Aorta (tissue), 5 donors: ENCODE measurements at regions not wholly inside any gene's neighbourhood (a gene's known extent, or its start where the extent isn't known, plus 50 kb on each side); places are given as distances from the start of the nearest gene placed in this dataset.

Experiments
- ATAC-seq: fragments of 200-7000 bp; cut with Tn5 transposase; one replicate; pipeline ENCODE4 v1.9.1; 2022; ENCODE audit warnings: moderate library complexity; ENCODE audit not compliant: low FRiP score
- DNase-seq, 2 donors: peaks; one replicate each; pipeline ENCODE4 v3.0.0-alpha.2; 2020
- H3K27ac ChIP-seq, 2 donors: one replicate each; pipeline ENCODE4 v1.5.1; 2013; ENCODE audit warnings: low read length in 2 of 2, mild to moderate bottlenecking in 2 of 2, moderate library complexity in 2 of 2, control low read depth in 1 of 2, inconsistent platforms in 1 of 2, low read depth in 1 of 2
- H3K27me3 ChIP-seq, 2 donors: one replicate each; pipeline ENCODE4 v1.6.1; 2013; ENCODE audit warnings: control low read depth in 1 of 2, low read length in 1 of 2, mild to moderate bottlenecking in 1 of 2, moderate library complexity in 1 of 2; ENCODE audit not compliant: insufficient read depth in 2 of 2, control insufficient read depth in 1 of 2
- H3K36me3 ChIP-seq, 2 donors: one replicate each; pipeline ENCODE4 v1.6.1; 2013; ENCODE audit warnings: control low read depth in 1 of 2, low read length in 1 of 2, mild to moderate bottlenecking in 1 of 2; ENCODE audit not compliant: insufficient read depth in 2 of 2, control insufficient read depth in 1 of 2
- H3K4me1 ChIP-seq, 2 donors: one replicate each; pipeline ENCODE4 v1.6.1; 2013; ENCODE audit warnings: low read length in 2 of 2, control low read depth in 1 of 2, mild to moderate bottlenecking in 1 of 2, moderate library complexity in 1 of 2; ENCODE audit not compliant: insufficient read depth in 2 of 2, control insufficient read depth in 1 of 2
- H3K4me3 ChIP-seq, 2 donors: one replicate each; pipeline ENCODE4 v1.5.1; 2013; ENCODE audit warnings: low read length in 2 of 2, control low read depth in 1 of 2, mild to moderate bottlenecking in 1 of 2
- H3K9me3 ChIP-seq: one replicate; pipeline ENCODE4 v1.6.1; 2013; ENCODE audit warnings: mild to moderate bottlenecking, low read length; ENCODE audit not compliant: control insufficient read depth
- WGBS, 2 donors: extraction: QIAGEN DNeasy Blood & Tissue Kit; methylation state at CpG; one replicate each; pipeline ENCODE4 v1.1.7; 2013; 5-methylcytosine and 5-hydroxymethylcytosine counted together
- intact Hi-C, 2 donors: fragments of 100-400 bp; cut with DNase I; formaldehyde crosslinking; loops; one replicate each; pipeline versions ENCODE4 v1.14.2 to v1.15.0; 2022
- donor health status: healthy with polysubstance abuse.
- donor health status: Bipolar disorder and iron deficiency.
- donor health status: DM: no; HTN: no; CAD: no.
- donor health status: DM: no; HTN: no; CAD: no.
- donor health status: DM: yes; HTN: yes; CAD: no.

DNA sequence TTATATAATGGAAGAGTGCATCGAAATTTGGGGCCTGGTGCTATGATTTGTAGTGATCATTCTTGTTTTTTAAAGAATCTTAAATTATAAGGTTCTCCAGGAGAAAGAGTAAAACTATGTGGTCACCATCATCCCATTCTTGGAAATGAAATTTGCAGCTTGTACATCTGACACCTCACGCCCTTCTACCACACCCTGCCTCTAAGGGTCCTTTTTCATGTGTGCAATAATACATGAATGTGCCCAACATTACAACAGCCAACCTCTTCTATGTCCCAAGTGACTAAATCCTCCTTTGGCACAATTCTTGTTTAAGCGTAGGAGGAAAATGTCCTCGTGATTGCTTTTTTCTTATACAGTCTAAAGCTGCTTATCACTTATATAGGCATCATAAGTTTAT, 636.5 kb upstream of the NOVA1 start:
- no peak overlapping the region for H3K27ac ChIP-seq
- WGBS, 2 donors = 79 to 83% methylated on average over 4 of the region's 4 CpGs
- DNase-seq (no peak), ATAC-seq (no peak)
- no peaks in the 10 kb centered on the region for H3K4me1 ChIP-seq
- H3K4me3 ChIP-seq = no peak overlapping the region
- H3K27me3 ChIP-seq = no peaks in the 10 kb centered on the region
- H3K9me3 ChIP-seq = no peaks in the 10 kb centered on the region
- intact Hi-C loops = no loop called here
- H3K36me3 ChIP-seq = no peaks in the 10 kb centered on the region

DNA sequence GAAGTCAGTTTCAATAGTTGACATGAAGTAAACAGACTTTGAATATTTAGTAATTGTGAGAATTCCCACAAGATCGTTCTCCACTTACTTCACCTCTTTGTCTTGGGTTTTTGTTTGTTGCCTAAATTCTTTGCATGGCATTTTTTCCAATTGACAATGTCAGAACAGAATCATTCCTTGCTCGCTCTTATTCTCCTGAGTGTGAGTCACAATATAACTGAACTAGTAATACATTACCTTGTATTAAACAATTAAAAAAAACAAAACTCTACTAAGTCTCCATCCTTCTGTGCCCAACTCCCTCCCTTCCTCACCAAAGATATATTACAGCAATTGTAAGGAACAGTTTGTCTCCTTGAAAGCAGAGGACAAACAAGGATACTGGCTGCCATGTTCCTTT, 638.8 kb upstream of the NOVA1 start:
- Histone ChIP-seq H3K36me3 (no peaks in the 10 kb centered on the region), H3K4me3 (no peak overlapping the region), H3K27ac (no peak overlapping the region), H3K4me1 (no peaks in the 10 kb centered on the region), H3K9me3 (no peaks in the 10 kb centered on the region), H3K27me3 (no peaks in the 10 kb centered on the region)
- DNase-seq (no peak), ATAC-seq (no peak)
- WGBS, 2 donors = 77 to 80% methylated on average over 2 of the region's 2 CpGs
- intact Hi-C loops = no loop called here

DNA sequence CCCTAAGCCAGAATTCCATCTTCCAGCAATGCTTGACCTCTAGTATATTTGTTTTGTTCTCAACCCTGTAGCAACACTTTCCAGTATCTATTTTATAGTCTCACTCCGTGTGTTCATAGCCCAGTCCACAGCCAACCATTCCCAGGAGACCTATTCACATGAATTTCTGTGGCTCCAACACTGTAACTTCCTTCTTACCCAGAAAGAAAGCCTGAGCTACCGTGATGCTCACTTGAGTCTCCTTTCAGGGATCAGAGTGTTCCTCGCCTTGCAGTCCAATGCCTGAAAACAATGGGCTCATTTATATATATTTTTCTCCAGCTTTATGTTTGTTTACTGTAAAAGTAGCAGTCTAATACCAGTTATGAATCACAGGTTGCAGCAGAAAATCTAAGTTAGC, 645.0 kb upstream of the NOVA1 start:
- H3K4me1 ChIP-seq = no peaks in the 10 kb centered on the region
- WGBS, 2 donors = 27 to 29% methylated on average over 3 of the region's 3 CpGs
- H3K9me3 ChIP-seq = no peaks in the 10 kb centered on the region
- DNase-seq (no peak), ATAC-seq (no peak)
- H3K36me3 ChIP-seq = no peaks in the 10 kb centered on the region
- H3K27me3 ChIP-seq = no peaks in the 10 kb centered on the region
- intact Hi-C loops = no loop called here
- no peak overlapping the region for H3K4me3 ChIP-seq
- no peak overlapping the region for H3K27ac ChIP-seq

DNA sequence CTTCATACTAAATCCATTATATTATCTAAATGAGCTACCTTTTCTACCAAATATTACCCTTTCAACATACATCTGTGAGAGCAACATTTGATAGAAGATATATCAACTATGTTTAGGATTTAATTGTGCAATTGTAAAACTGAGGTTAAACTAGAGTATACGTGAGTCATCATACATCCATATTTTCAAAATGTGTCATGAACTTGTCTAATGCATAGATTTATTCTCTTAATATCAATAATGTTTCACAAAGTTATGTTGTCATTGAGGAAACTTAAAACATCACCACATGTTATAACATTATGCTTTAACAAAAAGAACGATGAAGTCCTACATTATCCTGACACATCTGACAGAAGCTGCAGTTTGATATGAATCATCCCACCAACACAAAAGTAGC, 645.5 kb upstream of the NOVA1 start:
- no peak overlapping the region for H3K4me3 ChIP-seq
- intact Hi-C loops = no loop called here
- WGBS, 2 donors = 14 to 35% methylated on average over 2 of the region's 2 CpGs
- no peaks in the 10 kb centered on the region for H3K36me3 ChIP-seq
- no peaks in the 10 kb centered on the region for H3K9me3 ChIP-seq
- DNase-seq (no peak), ATAC-seq (no peak)
- no peaks in the 10 kb centered on the region for H3K27me3 ChIP-seq
- no peaks in the 10 kb centered on the region for H3K4me1 ChIP-seq
- H3K27ac ChIP-seq = no peak overlapping the region

DNA sequence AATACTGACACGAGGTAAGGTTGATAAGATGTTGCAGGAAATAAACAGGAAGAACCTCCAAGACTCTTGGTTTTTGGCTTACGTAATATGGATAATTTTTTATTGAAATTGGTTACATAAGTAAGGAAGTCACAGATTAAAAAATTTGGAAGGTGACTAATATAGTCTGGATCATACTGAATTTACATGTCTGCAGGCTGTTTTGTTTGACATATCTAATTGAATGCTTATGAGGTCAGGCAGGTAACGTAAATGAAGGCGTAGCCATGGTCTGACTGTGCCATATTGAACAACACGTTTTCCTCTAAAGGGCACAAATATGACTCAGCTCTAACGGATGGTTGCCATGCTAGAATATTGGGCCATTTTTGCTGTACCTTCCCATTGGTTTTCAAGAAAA, 648.1 kb upstream of the NOVA1 start:
- Histone ChIP-seq H3K4me1 (no peaks in the 10 kb centered on the region), H3K27ac (no peak overlapping the region), H3K36me3 (no peaks in the 10 kb centered on the region), H3K4me3 (no peak overlapping the region), H3K27me3 (no peaks in the 10 kb centered on the region), H3K9me3 (no peaks in the 10 kb centered on the region)
- DNase-seq = no peak
- intact Hi-C loops = no loop called here
- 82 to 85% methylated on average over 6 of the region's 6 CpGs for WGBS, 2 donors
- no peak for ATAC-seq

DNA sequence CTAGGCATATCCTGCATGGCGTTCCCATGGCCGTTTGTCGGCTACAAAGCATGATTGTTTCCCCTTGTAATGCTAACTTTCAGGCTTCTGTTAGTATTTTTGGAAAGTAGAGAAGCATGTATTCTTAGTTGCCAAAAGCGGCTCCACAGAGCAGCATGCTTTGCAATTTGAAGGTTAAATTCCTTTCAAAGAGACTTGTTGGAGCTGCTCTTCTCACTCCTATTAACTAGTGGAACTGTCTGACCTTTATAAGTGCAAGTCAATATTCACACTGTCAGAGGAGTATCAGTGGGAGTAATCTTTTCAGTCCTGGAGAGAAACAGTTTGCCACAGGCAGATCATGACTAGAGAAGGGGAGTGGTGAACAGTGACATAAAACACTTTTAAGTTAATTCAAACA, 656.1 kb upstream of the NOVA1 start:
- DNase-seq (no peak), ATAC-seq (no peak)
- no peak overlapping the region for H3K27ac ChIP-seq
- no peaks in the 10 kb centered on the region for H3K27me3 ChIP-seq
- 20 to 32% methylated on average over 4 of the region's 4 CpGs for WGBS, 2 donors
- H3K9me3 ChIP-seq = no peaks in the 10 kb centered on the region
- H3K4me1 ChIP-seq = no peaks in the 10 kb centered on the region
- intact Hi-C loops = no loop called here
- H3K36me3 ChIP-seq = no peaks in the 10 kb centered on the region
- H3K4me3 ChIP-seq = no peak overlapping the region

DNA sequence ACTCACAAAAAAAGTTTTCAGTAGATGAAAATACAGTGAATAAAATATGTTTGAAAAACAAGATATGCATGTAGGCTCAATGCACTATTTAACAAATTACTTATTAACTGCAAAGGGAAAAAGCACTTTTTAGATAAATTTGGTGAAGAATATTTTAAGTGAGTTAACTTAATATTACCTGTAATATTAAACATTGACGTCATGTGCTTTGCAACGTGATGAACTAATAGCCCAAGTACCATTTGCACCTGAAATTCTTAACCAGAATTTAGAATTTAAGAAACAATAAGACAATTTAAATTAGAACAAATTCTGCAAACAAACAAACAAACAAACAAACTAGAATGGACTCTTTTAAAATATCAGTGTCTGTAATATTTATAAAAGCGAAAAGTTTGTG, 659.0 kb upstream of the NOVA1 start:
- no peaks in the 10 kb centered on the region for H3K36me3 ChIP-seq
- WGBS, 2 donors = 89 to 90% methylated on average over 3 of the region's 3 CpGs

DNA sequence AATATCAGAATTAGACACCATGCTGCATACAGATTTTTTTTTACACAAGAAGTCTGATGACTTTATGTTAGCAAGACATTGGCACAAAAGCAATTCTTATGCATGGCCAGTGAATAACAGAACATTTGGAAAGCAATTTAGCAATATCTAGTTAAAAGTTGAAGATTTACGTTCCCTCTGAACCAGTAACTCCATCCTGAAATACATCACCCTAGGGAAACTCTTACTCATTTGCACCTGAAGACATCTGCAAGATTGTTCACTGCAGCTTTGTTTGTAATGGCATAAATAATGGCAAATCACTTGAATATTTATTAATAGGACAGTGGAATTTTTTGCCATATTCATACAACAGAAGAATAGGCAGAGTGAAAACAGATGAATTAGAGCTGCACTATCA, 670.0 kb upstream of the NOVA1 start:
- intact Hi-C loops = no loop called here
- H3K9me3 ChIP-seq = no peaks in the 10 kb centered on the region
- DNase-seq (no peak), ATAC-seq (no peak)
- no peaks in the 10 kb centered on the region for H3K36me3 ChIP-seq
- no peak overlapping the region for H3K27ac ChIP-seq
- H3K4me3 ChIP-seq = no peak overlapping the region
- 63 to 80% methylated on average over 1 of the region's 1 CpG for WGBS, 2 donors
- H3K27me3 ChIP-seq = no peaks in the 10 kb centered on the region
- H3K4me1 ChIP-seq = no peaks in the 10 kb centered on the region

More for the DNA sequence above, 659.0 kb upstream of the NOVA1 start:
- ATAC-seq = no peak
- Histone ChIP-seq H3K27ac (no peak overlapping the region), H3K9me3 (no peaks in the 10 kb centered on the region), H3K4me1 (no peaks in the 10 kb centered on the region), H3K27me3 (no peaks in the 10 kb centered on the region), H3K4me3 (no peak overlapping the region)
- no peak for DNase-seq
- intact Hi-C loops = no loop called here

DNA sequence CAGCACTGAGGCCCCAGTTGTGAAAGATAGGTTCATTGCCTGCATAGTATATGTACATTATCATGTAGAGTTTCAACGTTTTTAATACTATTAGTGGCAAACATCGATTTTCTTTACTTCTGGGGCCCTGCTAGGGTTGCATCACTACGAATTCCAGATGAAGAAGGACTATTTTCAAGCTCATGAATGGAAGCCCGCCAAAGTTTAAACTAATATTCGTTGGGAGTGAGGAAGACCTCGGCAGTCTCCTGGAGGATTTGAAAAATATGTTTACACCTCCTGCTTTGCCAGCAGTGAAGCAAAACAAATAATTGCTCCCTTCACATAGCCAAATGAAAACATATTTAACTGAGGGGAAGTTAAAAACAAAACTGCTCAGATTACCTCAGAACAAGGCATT, 672.9 kb upstream of the NOVA1 start:
- Histone ChIP-seq H3K36me3 (no peaks in the 10 kb centered on the region), H3K27ac (no peak overlapping the region), H3K4me3 (no peak overlapping the region), H3K4me1 (no peaks in the 10 kb centered on the region), H3K27me3 (no peaks in the 10 kb centered on the region), H3K9me3 (no peaks in the 10 kb centered on the region)
- ATAC-seq (no peak), DNase-seq (no peak)
- WGBS, 2 donors = 61 to 72% methylated on average over 6 of the region's 6 CpGs
- intact Hi-C loops = no loop called here
